GM18870 (cell line): ENCODE measurements at regions not wholly inside any gene's neighbourhood (a gene's known extent, or its start where the extent isn't known, plus 50 kb on each side); places are given as distances from the start of the nearest gene placed in this dataset.
"Not testable (repeated sequence)": the region's sequence is repeated elsewhere in the genome, so short reads cannot be mapped to it uniquely, and the experiment has no call there.

Experiments used
- ATAC-seq: cut with Tn5 transposase; IDR thresholded peaks from one replicate; pipeline ENCODE4 v1.9.1; 2021; ENCODE audit warnings: moderate library complexity; ENCODE audit not compliant: unreplicated experiment

DNA sequence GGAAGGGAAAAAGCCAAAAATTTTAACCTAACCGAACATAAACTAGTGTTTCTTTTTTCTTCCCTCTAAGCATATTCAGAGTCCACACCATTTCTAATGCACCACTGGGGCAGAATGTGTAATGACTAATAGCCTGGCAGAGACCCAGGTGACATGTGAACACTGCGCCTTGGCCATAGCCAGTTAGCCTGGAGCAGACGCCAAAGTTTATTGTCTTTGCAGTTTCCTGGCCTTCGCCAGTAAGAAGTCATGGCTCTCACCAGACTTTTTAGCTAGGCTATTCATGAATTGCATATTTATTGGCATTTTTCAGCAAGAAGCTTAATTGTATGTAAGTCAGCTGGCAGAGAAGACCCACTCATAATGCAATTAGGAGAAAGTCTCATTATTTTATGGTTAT, 182.8 kb upstream of the SLC27A6 start:
- ATAC-seq, result no peak

DNA sequence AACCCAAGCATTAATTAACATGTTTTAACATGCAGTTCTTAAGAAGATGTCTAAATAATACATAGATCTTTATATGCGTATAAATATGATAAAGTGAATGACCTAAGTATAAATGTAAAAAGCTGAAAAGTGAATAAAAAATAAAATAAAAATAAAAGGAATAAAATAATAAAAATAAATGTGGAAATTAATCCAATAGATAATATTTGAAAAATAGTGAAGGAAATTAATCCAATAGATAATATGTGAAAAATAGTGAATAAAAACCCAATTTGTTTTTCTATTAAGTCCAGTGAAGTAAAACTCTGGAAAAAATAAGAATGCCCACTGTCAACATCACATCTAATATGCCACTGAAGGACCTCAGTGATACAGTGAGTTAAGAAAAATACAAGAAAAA, 180.6 kb upstream of the SLC27A6 start:
- ATAC-seq, result no peak

DNA sequence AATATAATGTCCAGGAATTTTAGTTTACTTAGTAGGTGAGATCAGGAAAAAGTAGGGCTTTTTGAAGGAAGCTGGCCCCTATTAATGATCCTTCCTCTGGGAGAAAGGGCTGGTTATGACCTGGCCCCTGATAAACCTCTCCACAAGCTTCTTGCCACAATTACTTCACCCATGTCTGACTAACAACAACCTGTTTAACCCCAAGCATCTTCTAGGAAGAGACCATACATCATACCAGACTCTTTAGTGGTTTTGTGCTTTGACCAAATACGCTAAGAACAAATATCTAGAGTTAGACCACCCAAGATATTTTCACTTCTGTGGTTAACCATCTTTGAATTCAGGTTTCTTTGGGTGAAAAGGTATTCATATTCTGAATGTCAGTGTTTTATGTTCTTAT, 174.0 kb upstream of the SLC27A6 start:
- ATAC-seq, result no peak

DNA sequence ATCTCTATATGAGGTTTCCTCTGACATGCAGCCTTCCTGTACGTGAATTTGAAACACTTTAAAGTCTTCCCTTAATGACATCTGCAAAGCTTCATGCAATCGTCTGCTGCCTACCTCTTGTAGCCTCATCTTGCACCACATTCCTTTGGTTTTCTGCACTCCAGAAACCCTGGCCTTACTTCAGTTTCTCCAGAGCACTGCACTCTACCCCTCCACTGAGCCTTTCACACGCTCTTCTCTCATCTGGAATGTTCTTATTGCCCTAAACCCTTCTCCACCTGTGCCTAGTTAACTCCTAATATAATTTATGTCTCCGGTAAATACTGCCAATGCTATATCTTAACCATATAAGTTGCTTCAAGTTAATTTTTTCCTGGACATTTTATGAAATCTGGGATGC, 168.8 kb upstream of the SLC27A6 start:
- no peak for ATAC-seq

DNA sequence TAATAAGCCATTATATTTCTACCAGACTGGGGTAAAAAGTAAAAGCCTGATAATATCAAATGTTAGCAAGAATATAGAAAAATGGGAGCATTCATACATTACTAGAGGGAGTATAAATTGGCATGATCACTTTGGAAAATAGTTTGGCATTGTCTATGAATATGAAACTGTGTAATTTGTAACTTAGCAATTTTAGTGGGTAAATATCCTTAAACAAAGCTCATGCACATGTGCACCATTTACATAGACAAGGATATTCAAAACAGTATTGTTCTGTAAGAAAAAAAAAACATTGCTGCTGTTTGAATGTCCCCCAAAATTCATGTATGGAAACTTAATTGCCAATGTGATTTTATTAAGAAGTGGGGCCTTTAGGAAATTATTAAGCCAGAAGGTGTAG, 166.4 kb upstream of the SLC27A6 start:
- ATAC-seq, result no peak

DNA sequence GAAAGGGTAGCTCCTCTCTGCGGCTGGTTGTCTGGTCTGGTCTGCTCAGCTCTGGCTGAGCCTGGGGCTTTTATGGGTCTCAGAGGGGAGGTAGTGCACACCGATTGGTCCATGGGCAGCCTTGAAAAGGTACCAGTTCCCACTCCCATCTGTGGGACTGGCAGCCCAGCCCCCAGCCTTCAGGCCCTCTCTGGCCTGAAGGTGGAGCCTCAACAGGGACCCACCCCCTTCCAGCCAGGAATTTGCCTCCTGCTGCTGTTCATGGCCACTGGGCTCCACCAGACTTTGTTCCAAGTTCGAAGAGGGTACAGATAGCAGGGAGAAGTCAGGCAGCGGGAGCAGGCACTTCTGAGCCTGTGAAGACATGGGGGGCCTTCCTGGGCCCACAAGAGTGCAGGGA, 165.3 kb upstream of the SLC27A6 start:
- no peak for ATAC-seq

DNA sequence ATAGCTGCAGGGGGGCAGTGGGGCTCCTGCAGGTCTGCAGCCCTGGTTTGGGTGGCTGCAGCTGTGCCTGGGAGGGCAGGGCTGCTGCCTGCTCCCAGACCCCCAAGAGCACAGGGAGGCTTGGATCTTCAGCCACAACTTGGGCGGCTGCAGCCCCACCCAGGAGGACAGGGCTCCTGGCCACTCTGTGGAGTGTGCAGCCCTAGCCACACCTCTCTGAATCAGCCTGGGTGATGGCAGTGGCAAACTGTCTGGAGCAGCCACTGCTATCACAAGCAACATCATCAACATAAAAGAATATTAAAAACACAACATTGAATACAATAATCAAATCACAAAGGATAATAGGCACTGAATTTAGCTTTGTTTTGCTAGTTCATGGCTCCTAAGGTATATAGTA, 164.9 kb upstream of the SLC27A6 start:
- no peak for ATAC-seq

DNA sequence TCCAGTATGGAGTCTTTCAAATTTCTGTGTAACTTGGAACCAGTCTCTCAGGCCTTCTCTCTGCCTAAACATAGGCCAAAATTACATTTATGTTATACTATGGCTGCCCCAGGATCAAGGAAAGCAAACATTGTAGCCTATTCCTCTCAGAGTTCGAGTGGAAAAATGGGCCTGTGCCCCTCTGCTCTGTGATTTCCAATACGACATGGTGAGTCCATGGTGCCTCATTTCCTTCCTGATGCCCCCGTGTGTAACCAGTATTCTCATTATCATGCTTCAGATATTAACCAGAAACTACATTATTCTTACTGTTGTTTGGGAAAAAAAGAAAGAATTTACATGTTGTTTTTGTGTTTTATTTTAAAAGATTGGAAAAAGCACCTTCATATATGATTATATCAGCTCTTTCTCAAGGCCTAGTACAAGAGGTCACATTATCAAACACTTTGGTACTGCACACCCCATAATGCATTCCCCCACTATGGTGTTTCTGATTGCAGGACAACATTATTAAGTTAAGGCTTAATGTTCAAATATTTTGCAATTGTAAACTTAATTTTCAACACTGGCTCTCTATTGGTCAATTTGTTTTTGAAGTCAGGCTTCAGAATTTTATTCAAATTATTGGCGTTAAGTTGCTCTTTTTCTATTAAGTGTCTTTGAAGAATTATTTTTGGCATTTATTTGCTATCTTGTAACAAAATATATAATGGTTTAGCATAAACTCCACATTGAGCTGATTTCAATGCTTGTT, 151.8 kb upstream of the SLC27A6 start:
- no peak for ATAC-seq

DNA sequence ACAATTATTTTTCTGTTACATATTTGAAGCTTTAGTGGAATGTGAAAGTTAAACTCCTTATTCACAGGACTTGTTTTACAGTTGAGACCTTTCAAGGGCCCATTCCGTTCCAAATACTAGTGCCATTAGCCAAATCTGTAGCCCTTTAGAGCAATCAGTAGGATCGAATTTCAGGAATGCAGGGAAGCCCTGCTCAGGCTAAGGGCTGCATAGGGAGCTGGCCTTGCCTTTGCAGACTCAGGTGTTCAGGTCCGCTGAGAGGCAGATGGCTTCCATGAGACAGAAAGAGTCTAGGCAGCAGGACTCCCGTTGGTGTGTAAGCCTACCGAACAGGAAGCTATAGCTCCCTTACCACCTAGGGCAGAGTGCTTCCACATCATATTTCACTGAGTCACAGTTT, 150.1 kb upstream of the SLC27A6 start:
- ATAC-seq, result no peak

DNA sequence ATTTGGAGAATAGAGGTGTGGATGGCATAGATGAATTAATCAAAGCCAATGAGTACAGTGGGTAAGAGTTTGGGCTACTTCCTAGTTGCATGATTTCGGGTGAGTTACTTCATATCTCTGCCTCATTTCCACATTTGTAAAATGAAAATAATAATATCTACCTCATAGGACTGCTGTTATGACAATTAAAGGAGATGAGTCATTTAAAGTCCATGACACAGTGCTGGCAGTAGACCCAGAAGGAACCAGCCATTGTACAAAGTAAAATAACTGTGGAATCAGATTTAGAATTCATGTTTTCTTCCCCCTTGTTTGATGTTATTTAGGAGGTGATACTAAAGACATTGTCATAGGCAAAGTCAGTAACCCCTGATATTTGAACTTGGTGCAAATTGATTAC, 139.5 kb upstream of the SLC27A6 start:
- no peak for ATAC-seq

DNA sequence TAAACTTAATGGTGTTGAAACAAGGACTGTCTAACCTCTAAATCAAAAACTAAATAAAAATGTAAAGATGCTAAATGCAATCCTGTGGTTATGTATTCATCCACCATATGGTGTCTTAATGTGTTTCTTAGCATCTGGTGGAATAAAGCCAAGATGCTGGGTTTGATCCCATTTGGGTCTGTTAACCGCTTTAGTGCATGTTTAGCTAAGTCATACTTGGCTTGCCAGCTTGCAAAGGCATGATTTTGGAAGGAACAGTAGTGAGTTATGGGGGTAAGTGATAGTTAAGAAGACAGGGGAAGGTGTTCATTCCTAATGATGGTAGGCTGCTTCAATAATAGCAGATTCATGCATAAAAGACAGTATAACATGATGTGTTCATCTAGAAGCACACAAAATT, 139.0 kb upstream of the SLC27A6 start:
- no peak for ATAC-seq

DNA sequence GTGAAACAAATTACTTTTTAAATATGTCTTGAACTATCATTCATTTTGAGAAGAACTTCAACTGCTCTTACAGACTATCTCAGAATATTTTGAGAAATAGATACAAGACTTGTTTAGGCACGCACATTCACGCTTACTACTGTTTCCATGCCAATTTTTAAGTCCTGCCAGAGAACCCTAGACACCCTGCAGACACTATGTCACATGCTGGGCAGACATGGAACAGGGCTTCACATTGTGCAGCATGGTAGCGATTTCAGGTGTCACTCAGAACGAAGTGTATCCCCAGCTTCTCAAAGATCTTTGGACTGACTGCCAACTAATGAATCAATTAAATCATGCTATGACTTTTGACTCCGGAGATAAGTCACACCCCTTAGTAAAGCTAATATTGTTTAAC, 128.7 kb upstream of the SLC27A6 start:
- ATAC-seq, result no peak

DNA sequence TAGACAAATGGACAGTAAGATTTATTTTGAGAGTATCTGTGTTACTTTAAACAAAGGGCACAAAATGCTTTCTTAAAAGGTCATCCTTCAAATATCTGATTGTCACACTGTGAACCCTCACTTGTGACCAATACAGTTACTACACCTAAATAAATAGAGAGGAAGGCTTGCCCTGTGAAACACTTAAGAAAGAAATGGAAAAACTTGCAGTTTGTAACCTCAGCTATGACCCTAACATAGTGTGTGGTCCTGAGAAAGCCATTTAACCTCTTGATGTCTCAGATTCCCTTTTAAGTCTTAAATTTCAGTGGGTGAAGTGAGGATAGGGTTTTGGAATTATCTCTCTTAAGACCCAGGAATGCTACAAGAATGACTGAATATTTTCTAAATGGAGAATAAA, 126.7 kb upstream of the SLC27A6 start:
- no peak for ATAC-seq

DNA sequence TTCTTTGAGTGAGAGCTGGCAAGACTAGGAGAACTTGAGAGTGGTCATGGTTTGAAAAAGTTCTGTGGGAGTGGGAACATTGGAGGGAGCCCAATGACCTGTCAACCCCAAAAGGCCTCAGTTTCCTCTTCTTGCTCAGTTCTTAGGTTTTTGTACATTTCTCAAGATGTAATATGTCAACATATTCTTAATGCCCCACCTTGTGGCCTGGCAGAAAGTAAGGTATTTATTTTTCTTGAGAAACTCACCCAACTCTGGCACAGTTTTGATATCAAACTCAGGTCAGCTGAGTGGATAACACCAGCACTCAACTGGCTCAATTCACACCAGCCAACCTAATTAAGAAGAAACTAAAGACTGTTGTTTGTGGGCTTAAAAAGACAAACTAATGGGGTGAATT, 123.0 kb upstream of the SLC27A6 start:
- no peak for ATAC-seq

DNA sequence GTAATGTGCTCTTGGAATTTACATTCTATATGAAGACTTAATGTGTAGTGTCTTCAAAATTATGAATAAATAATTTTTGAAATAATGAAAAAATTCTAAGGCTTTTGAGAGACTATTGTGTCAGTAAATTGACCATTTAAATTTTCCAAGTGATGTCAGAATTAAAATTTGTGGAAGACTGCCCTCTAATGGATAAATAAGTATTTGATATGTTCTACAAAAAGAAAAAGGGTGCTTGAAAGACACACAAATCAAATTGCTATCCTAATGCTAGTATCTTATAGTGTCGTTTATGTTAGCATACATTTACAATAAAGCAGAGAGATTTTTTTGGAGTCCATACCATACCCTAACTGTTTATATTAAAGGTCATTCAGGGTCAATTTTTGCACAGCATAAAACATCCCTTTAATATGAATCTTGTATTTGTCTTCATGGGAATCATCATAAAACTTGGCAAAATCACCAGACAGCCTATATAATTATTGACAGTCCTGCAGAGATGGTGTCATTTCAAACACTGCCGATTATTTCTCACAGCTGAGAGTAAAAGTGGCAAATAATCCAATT, 120.8 kb upstream of the SLC27A6 start:
- no peak for ATAC-seq

DNA sequence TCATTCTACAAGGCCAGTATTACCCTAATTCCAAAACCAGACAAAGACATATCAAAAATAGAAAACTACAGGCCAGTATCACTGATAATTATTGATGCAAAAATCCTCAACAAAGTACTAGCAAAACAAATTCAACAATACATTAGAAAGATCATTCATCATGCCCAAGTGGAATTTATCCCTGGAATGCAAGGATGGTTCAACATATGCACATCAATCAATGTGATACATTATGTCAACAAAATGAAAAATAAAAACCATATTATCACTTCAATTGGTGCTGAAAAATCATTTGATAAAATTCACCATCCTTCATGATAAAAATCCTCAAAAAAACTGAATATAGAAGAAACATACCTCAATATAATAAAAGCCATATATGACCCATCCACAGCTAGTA, 115.2 kb upstream of the SLC27A6 start:
- ATAC-seq, result no peak

DNA sequence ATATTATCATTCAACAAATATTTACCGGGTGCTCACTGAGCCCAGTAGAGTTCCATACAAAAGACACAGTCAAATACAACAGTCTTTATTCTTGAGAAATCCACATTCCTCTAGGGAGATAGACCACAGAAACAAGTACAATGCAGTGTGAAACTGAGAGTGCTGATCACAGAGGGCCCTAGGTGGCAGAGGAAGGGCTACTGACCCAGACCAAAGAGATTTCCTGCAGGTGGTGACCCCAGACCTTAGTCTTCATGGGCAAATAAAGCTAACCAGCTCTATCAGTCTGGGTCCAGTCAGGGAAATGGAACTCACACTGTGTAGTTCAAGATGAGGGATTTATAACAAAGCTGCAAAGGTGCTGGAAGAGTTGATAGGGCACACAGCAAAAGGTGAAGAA, 110.4 kb upstream of the SLC27A6 start:
- no peak for ATAC-seq

DNA sequence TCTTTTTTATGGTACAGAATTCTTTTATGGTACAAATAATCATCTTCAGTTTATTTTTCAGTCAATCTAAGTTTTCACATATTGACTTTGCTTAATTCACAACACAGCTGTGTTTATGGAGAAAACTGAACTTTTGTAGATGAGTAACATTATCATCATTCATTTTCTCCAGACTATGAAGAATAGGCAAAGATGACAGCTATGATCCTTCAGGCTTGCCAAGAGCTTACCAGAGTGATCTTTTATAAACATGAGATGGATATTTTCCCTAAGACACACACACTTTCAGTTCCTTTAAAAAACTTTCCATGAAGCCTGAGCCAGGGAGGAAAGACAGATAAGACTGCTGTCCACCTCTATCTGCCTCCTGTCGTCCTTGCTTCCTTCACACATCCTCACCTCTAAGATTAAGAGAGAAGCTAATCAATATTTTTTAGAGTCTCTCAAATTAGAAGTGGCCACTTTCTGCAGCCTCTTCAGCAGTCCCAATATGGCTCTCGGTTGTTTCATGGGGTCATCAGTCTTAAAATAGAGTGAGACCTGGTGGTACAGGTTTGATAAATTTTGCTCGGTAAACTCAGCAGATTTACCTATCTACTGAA, 108.1 kb upstream of the SLC27A6 start:
- ATAC-seq, result no peak

DNA sequence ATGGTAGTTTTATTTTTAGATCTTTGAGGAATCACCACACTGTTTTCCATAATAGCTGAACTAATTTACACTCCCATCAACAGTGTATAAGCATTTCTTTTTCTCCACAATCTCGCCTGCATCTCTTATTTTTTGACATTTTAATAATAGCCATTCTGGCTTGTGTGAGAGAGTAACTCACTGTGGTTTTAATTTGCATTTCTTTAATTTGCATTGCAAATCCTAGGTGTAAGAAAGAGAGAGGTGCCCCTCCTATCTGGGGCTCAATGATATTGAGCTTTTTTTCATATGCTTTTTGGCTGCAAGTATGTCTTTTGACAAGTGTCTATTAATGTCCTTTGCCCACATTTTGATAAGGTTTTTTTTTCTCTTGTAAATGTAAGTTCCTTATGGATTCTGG, 106.3 kb upstream of the SLC27A6 start:
- no peak for ATAC-seq

DNA sequence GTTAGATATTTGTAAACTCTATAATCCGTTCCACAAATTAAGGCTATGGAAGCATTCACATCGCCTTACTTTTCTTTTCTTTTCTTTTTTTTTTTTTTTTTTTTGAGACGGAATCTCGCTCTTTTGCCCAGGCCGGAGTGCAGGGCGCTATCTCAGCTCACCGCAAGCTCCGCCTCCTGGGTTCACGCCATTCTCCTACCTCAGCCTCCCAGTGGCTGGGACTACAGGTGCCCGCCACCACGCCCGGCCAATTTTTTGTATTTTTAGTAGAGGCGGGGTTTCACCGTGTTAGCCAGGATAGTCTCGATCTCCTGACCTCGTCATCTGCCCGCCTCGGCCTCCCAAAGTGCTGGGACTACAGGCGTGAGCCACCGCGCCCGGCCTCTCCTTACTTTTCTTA, 104.1 kb upstream of the SLC27A6 start:
- ATAC-seq, result not testable (repeated sequence)

DNA sequence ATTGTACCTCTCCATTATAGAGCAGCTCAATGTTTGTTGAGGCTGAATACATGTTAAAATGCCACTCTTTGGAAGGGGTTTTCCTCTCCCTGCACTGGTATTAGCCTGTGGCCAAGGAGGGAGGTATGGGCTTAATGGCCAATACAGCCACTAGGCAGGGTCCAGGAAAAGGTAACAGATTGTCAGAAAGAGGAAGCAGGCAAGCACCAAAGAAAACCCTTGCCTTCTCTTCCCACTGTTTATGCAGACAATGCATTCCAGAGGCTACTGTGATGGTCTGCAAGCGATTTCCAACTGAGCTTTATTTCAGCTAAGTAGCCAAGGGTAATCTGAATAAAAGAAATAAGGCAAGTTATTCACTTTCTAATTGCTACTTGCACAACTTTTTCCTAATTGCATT, 95.3 kb upstream of the SLC27A6 start:
- no peak for ATAC-seq

DNA sequence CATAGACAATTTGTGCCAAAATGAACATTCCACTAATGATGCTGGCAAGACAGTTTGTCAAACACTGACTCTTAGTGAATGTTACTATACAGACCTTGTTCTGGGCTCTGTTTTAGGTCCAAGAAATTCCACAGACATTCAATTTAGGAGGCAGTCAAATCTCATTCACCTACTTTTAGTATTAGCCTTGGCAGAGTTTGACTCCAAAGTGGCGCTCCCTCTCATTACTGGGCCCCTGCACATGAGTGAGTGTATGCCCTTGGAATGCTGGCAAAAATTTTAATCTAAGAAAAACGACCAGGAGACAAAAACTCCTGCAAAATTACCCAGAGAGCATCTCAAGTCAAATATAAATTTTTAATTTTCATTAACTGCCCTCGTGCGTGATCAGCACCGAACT, 94.9 kb upstream of the SLC27A6 start:
- no peak for ATAC-seq

DNA sequence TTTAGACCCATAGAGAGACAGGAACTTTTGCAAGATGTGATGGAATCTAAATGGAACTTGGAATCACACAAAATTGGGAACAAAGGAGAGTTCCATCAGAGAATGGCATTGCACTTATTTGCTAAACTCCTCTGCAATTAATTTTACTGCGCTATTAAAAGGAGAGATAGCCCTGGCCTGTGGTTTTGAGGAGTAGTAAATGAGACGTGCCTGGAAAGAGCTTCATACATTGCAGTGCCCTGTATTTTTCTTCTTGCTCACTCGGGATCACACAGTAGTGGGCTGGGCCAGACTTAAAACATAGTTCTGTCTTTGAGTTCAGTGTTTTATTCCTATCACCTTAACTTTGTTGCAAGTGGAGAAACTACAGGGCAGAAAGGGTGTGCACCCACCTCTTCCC, 94.4 kb upstream of the SLC27A6 start:
- no peak for ATAC-seq
